Endodermal cell (in vitro differentiated cells): ENCODE measurements at regions not wholly inside any gene's neighbourhood (a gene's known extent, or its start where the extent isn't known, plus 50 kb on each side); places are given as distances from the start of the nearest gene placed in this dataset.

Source experiments
- DNase-seq: peaks from one replicate; pipeline ENCODE4 v3.0.0-alpha.2; 2017
- H3K27ac ChIP-seq: 2 replicates; pipeline ENCODE4 v1.5.1; 2013; ENCODE audit warnings: mild to moderate bottlenecking, low read depth, low read length, moderate library complexity
- H3K27me3 ChIP-seq: 2 replicates; pipeline ENCODE4 v1.6.1; 2013; ENCODE audit warnings: mild to moderate bottlenecking, low read length, moderate library complexity; ENCODE audit not compliant: insufficient read depth, control insufficient read depth, poor library complexity, severe bottlenecking
- H3K36me3 ChIP-seq: 2 replicates; pipeline ENCODE4 v1.7.0; 2013; ENCODE audit warnings: mild to moderate bottlenecking, low read length, moderate library complexity; ENCODE audit not compliant: control insufficient read depth, insufficient read depth
- H3K4me1 ChIP-seq: one replicate; pipeline ENCODE4 v1.7.0; 2013; ENCODE audit warnings: low read length; ENCODE audit not compliant: control insufficient read depth, insufficient read depth
- H3K4me3 ChIP-seq: 2 replicates; pipeline ENCODE4 v1.5.1; 2013; ENCODE audit warnings: mild to moderate bottlenecking, low read length, moderate library complexity
- H3K9ac ChIP-seq: 2 replicates; pipeline ENCODE4 v1.6.1; 2013; ENCODE audit warnings: mild to moderate bottlenecking, low read length, moderate library complexity; ENCODE audit not compliant: poor library complexity, severe bottlenecking; ENCODE audit errors: extremely low read depth
- H3K9me3 ChIP-seq: 2 replicates; pipeline ENCODE4 v1.6.1; 2013; ENCODE audit warnings: mild to moderate bottlenecking, low read length, moderate library complexity; ENCODE audit not compliant: control insufficient read depth
- H3K27ac Mint-ChIP-seq: 2 replicates; pipeline ENCODE4 v1.8.0; 2020; ENCODE audit warnings: mixed read lengths
- H3K27me3 Mint-ChIP-seq: 2 replicates; pipeline ENCODE4 v1.8.0; 2021; ENCODE audit warnings: mild to moderate bottlenecking, mixed read lengths; ENCODE audit not compliant: insufficient read depth
- H3K36me3 Mint-ChIP-seq: 2 replicates; pipeline ENCODE4 v1.8.0; 2020; ENCODE audit warnings: low read depth, mixed read lengths
- H3K4me1 Mint-ChIP-seq: 2 replicates; pipeline ENCODE4 v1.8.0; 2020; ENCODE audit warnings: mixed read lengths
- H3K4me3 Mint-ChIP-seq: 2 replicates; pipeline ENCODE4 v1.8.0; 2020; ENCODE audit warnings: mild to moderate bottlenecking, moderate library complexity, mixed read lengths
- H3K9me3 Mint-ChIP-seq: 2 replicates; pipeline ENCODE4 v1.8.0; 2020; ENCODE audit warnings: mild to moderate bottlenecking, mixed read lengths
- CTCF ChIP-seq: fragments of 200-600 bp; sonication (generic); conservative IDR thresholded peaks from 2 replicates; pipeline ENCODE4 v1.5.0; 2021; ENCODE audit warnings: antibody characterized with exemption, mild to moderate bottlenecking
- WGBS, 2 experiments: methylation state at CpG; one replicate each; pipeline versions ENCODE4 v1.1.5 to v1.1.7; 2013; ENCODE audit warnings: missing lambda C conversion rate in 2 of 2, mixed read lengths in 1 of 2; ENCODE audit not compliant: insufficient coverage in 1 of 2, insufficient read length in 1 of 2; 5-methylcytosine and 5-hydroxymethylcytosine counted together

GRCh38 chr2:215702116-215702902 lies 266.4 kb upstream of the FN1 start:
- peaks cover 8% of the 10 kb centered on the region for H3K9me3 Mint-ChIP-seq
- peaks cover 16% of the 10 kb centered on the region for H3K9me3 ChIP-seq
- no peak overlapping the region for H3K27ac Mint-ChIP-seq
- H3K4me3 Mint-ChIP-seq = no peak overlapping the region
- H3K27me3 ChIP-seq = no peaks in the 10 kb centered on the region
- no peak overlapping the region for H3K27ac ChIP-seq
- no peak for TF ChIP-seq CTCF
- H3K36me3 ChIP-seq = no peaks in the 10 kb centered on the region
- peaks cover 6% of the 10 kb centered on the region for H3K36me3 Mint-ChIP-seq
- no peaks in the 10 kb centered on the region for H3K27me3 Mint-ChIP-seq
- peaks cover 3% of the 10 kb centered on the region for H3K4me1 ChIP-seq
- WGBS, 2 experiments = 61 to 75% methylated on average over 3 to 7 of the region's 7 CpGs
- no peak for DNase-seq
- H3K4me1 Mint-ChIP-seq = peaks cover 12% of the 10 kb centered on the region
- H3K9ac ChIP-seq = no peak overlapping the region
- no peak overlapping the region for H3K4me3 ChIP-seq

GRCh38 chr2:215699700-215700538 lies 264.1 kb upstream of the FN1 start:
- peaks cover 6% of the 10 kb centered on the region for H3K36me3 Mint-ChIP-seq
- TF ChIP-seq CTCF = no peak
- no peaks in the 10 kb centered on the region for H3K36me3 ChIP-seq
- no peak overlapping the region for H3K9ac ChIP-seq
- H3K4me3 Mint-ChIP-seq = no peak overlapping the region
- WGBS, 2 experiments = 94 to 100% methylated on average over 1 to 2 of the region's 2 CpGs
- H3K9me3 Mint-ChIP-seq = peaks cover 8% of the 10 kb centered on the region
- H3K4me1 Mint-ChIP-seq = peaks cover 10% of the 10 kb centered on the region
- H3K4me1 ChIP-seq = peaks cover 3% of the 10 kb centered on the region
- no peak overlapping the region for H3K27ac Mint-ChIP-seq
- no peak for DNase-seq
- no peak overlapping the region for H3K27ac ChIP-seq
- H3K27me3 Mint-ChIP-seq = no peaks in the 10 kb centered on the region
- no peak overlapping the region for H3K4me3 ChIP-seq
- peaks cover 16% of the 10 kb centered on the region for H3K9me3 ChIP-seq
- H3K27me3 ChIP-seq = no peaks in the 10 kb centered on the region

- WGBS, 2 experiments = 82 to 91% methylated on average over 1 to 2 of the region's 2 CpGs
- no peak overlapping the region for H3K9ac ChIP-seq
- no peak overlapping the region for H3K27ac ChIP-seq
Measured at GRCh38 chr2:215699018-215699417, 263.1 kb upstream of the FN1 start.

More at GRCh38 chr2:215699018-215699417, 263.1 kb upstream of the FN1 start:
- Histone ChIP-seq H3K9me3 (peaks cover 16% of the 10 kb centered on the region), H3K4me1 (peaks cover 3% of the 10 kb centered on the region), H3K27me3 (no peaks in the 10 kb centered on the region), H3K4me3 (no peak overlapping the region), H3K36me3 (no peaks in the 10 kb centered on the region)
- Mint-ChIP-seq H3K27ac (no peak overlapping the region), H3K36me3 (peaks cover 6% of the 10 kb centered on the region), H3K4me3 (no peak overlapping the region), H3K9me3 (peaks cover 8% of the 10 kb centered on the region), H3K4me1 (peaks cover 11% of the 10 kb centered on the region), H3K27me3 (no peaks in the 10 kb centered on the region)
- no peak for TF ChIP-seq CTCF
- no peak for DNase-seq
